PC-9 (cell line): ENCODE measurements at regions not wholly inside any gene's neighbourhood (a gene's known extent, or its start where the extent isn't known, plus 50 kb on each side); places are given as distances from the start of the nearest gene placed in this dataset.

Experiments used
- BruUV-seq: library from RNA; stranded (reverse); fragments of 400-500 nt; replicated peaks from 2 replicates; lab custom pipeline; 2021; lab: Mats Ljungman, UMichigan
- CTCF ChIA-PET: fragments of 300-600 bp; sonication (Branson Sonifier 250); formaldehyde crosslinking; loops from one replicate; lab custom pipeline; 2022; ENCODE audit warnings: antibody characterized with exemption; lab: Charles Lee
- POLR2A ChIA-PET: fragments of 300-600 bp; sonication (Branson Sonifier 250); formaldehyde crosslinking; loops from one replicate; lab custom pipeline; 2022; ENCODE audit warnings: antibody characterized with exemption; ENCODE audit not compliant: unreplicated experiment; lab: Charles Lee
- DNase-seq, 2 experiments: peaks; one replicate each; pipeline versions ENCODE4 v3.0.0 to v3.0.0-alpha.2; 2015 to 2022; ENCODE audit warnings: mixed read lengths in 1 of 2
- H2AFZ ChIP-seq: fragments of 200-600 bp; sonication (generic); 2 replicates; pipeline ENCODE4 v1.8.1; 2017; ENCODE audit warnings: antibody characterized with exemption
- H3F3A ChIP-seq: fragments of 200-600 bp; sonication (generic); 2 replicates; pipeline ENCODE4 v1.8.1; 2017; ENCODE audit warnings: antibody characterized with exemption, mild to moderate bottlenecking, low read depth; ENCODE audit not compliant: insufficient read depth
- H3K27ac ChIP-seq: fragments of 200-600 bp; sonication (generic); 2 replicates; pipeline ENCODE4 v1.6.1; 2016; ENCODE audit warnings: mixed run types
- H3K27me3 ChIP-seq: fragments of 200-600 bp; sonication (generic); 2 replicates; pipeline ENCODE4 v1.6.1; 2016; ENCODE audit warnings: low read depth, mixed run types; ENCODE audit not compliant: insufficient read depth
- H3K36me3 ChIP-seq: fragments of 200-600 bp; sonication (generic); 2 replicates; pipeline ENCODE4 v1.6.1; 2016; ENCODE audit warnings: low read depth, mixed run types
- H3K4me1 ChIP-seq: fragments of 200-600 bp; sonication (generic); replicated peaks from 2 replicates; pipeline ENCODE4 v1.6.1; 2016; ENCODE audit warnings: mixed run types; ENCODE audit not compliant: insufficient read depth
- H3K4me2 ChIP-seq: fragments of 200-600 bp; sonication (generic); 2 replicates; pipeline ENCODE4 v1.6.1; 2017; ENCODE audit warnings: mixed run types
- H3K4me3 ChIP-seq: fragments of 200-600 bp; sonication (generic); 2 replicates; pipeline ENCODE4 v1.6.1; 2016; ENCODE audit warnings: mixed run types
- H3K79me2 ChIP-seq: fragments of 200-600 bp; sonication (generic); 2 replicates; pipeline ENCODE4 v1.6.1; 2017; ENCODE audit warnings: low read depth, mixed run types
- H3K9me2 ChIP-seq: fragments of 200-600 bp; sonication (generic); 2 replicates; pipeline ENCODE4 v1.8.1; 2017; ENCODE audit warnings: mild to moderate bottlenecking; ENCODE audit not compliant: insufficient read depth
- H3K9me3 ChIP-seq: fragments of 200-600 bp; sonication (generic); 2 replicates; pipeline ENCODE4 v1.8.1; 2016; ENCODE audit warnings: low read depth; ENCODE audit not compliant: insufficient read depth
- H4K20me1 ChIP-seq: fragments of 200-600 bp; sonication (generic); 2 replicates; pipeline ENCODE4 v1.8.1; 2017; ENCODE audit not compliant: insufficient read depth
- CTCF ChIP-seq: fragments of 200-600 bp; sonication (generic); conservative IDR thresholded peaks from 2 replicates; pipeline ENCODE4 v1.6.1; 2017; ENCODE audit warnings: mixed run types, antibody characterized with exemption, mild to moderate bottlenecking, moderate library complexity
- EZH2 ChIP-seq: fragments of 200-600 bp; sonication (generic); IDR thresholded peaks from 2 replicates; pipeline ENCODE4 v1.8.0; 2017; ENCODE audit warnings: antibody characterized with exemption, low read depth
- intact Hi-C: fragments of 100-400 bp; cut with micrococcal nuclease; formaldehyde crosslinking; loops from one replicate; pipeline ENCODE4 v1.10.0; 2022; ENCODE audit not compliant: unreplicated experiment

DNA sequence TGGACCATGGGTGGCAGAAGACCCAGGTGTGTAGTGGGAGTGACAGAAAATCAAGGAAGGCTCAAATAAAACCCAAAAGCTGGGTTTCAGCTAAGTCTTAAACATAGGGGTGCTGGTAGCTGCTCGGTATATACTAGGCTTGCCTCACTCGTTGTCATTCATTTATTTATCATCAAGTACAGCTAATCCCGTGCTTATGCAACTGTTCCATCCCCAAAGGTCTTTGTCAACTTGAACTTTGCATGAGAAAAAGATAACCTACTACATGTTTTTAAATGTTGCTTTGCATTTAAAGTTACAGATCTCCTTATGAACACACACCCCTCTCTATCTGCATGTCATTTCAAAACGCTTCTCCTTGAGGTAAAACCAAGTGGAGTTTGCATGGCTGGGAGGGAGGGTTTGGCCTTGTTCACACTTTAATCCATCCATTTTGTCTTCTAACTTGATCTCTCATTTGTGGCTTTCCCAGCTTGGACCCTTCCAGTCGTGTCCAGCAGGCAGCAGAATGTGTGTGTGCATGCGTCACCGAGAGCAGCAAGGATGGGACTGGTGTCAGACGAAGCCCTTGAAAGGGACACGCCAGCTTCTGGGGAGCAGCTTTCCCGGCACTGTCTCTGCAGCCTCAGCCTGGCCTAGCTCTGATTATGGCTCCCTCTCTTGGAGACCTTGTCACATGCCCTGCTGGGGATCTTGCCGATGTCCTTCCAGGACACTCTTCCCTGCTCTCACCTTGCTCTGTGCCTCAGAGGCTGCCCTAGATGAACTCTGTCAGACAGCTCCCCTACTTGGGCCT lies 133.5 kb downstream of the GADD45G start:
- no TSS peak for BruUV-seq
- TF ChIP-seq CTCF (no peak), EZH2 (no peak)
- Histone ChIP-seq H3K9me3 (no peaks in the 10 kb centered on the region), H3K4me3 (no peak overlapping the region), H3K27ac (no peak overlapping the region), H3K79me2 (no peaks in the 10 kb centered on the region), H3K36me3 (no peaks in the 10 kb centered on the region), H3K9me2 (no peaks in the 10 kb centered on the region), H2AFZ (no peak overlapping the region), H4K20me1 (no peaks in the 10 kb centered on the region), H3K4me2 (no peak overlapping the region), H3K27me3 (peaks cover 83% of the 10 kb centered on the region), H3F3A (no peaks in the 10 kb centered on the region), H3K4me1 (no peaks in the 10 kb centered on the region)
- intact Hi-C loops, result no loop called here
- ChIA-PET CTCF (no interaction called here), POLR2A (no interaction called here)
- no peak for DNase-seq

GRCh38 chr9:89739511-89739910 lies 134.7 kb downstream of the GADD45G start:
- TF ChIP-seq EZH2 (no peak), CTCF (no peak)
- Histone ChIP-seq H3K4me3 (no peak overlapping the region), H3F3A (no peaks in the 10 kb centered on the region), H4K20me1 (no peaks in the 10 kb centered on the region), H3K36me3 (no peaks in the 10 kb centered on the region), H3K27ac (no peak overlapping the region), H3K79me2 (no peaks in the 10 kb centered on the region), H3K4me1 (no peaks in the 10 kb centered on the region), H2AFZ (no peak overlapping the region), H3K27me3 (peaks cover 83% of the 10 kb centered on the region), H3K9me3 (no peaks in the 10 kb centered on the region), H3K9me2 (no peaks in the 10 kb centered on the region), H3K4me2 (no peak overlapping the region)
- intact Hi-C loops, result no loop called here
- POLR2A ChIA-PET, result interaction anchor here (0.6 kb wide), 1 partner anchor 9 kb away, joined by 3 read pairs; no protein-coding TSS in a partner anchor
- DNase-seq, result no peak
- CTCF ChIA-PET, result no interaction called here
- BruUV-seq, result no TSS peak

GRCh38 chr9:89739916-89740315 lies 135.1 kb downstream of the GADD45G start:
- no peak for DNase-seq
- no peak for TF ChIP-seq EZH2
- TF ChIP-seq CTCF, result no peak
- Histone ChIP-seq H3K4me2 (no peak overlapping the region), H3K9me2 (no peaks in the 10 kb centered on the region), H3K9me3 (no peaks in the 10 kb centered on the region), H3K4me1 (no peaks in the 10 kb centered on the region), H3K79me2 (no peaks in the 10 kb centered on the region), H3K27me3 (peaks cover 83% of the 10 kb centered on the region), H3K36me3 (no peaks in the 10 kb centered on the region), H3F3A (no peaks in the 10 kb centered on the region), H3K4me3 (no peak overlapping the region), H2AFZ (no peak overlapping the region), H4K20me1 (no peaks in the 10 kb centered on the region), H3K27ac (no peak overlapping the region)
- ChIA-PET POLR2A (interaction anchor here (0.6 kb wide), 1 partner anchor 9 kb away, joined by 3 read pairs; no protein-coding TSS in a partner anchor), CTCF (no interaction called here)
- no TSS peak for BruUV-seq
- intact Hi-C loops, result no loop called here
